GM21619 (cell line): ENCODE measurements at regions not wholly inside any gene's neighbourhood (a gene's known extent, or its start where the extent isn't known, plus 50 kb on each side); places are given as distances from the start of the nearest gene placed in this dataset.
"Not testable (repeated sequence)": the region's sequence is repeated elsewhere in the genome, so short reads cannot be mapped to it uniquely, and the experiment has no call there.

ENCODE experiments used
- ATAC-seq: cut with Tn5 transposase; IDR thresholded peaks from one replicate; pipeline ENCODE4 v1.9.1; 2021; ENCODE audit not compliant: unreplicated experiment

GRCh38 chr5:124871303-124871702 is 124.9 kb upstream of the ZNF608 start:
- no peak for ATAC-seq

GRCh38 chr5:124872086-124872485 is 125.6 kb upstream of the ZNF608 start:
- no peak for ATAC-seq

DNA sequence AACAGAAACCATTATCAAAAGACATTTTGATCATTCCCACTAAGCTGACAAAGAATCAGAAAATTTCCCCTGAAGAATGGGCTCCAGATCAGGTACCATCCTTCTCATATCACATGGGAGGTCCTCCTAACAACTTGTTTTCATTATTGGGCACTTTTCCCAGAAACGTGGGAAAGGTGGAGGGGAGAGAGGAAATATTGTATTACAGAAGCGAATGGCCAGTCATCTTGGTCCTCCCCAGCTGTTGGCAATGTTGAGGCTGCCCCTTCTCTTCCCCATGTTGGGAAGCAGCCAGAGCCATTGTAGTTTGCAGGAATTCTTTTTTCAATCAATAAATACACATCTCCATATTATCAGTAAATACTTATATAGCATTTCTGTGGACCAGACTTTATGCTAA is 126.2 kb upstream of the ZNF608 start:
- no peak for ATAC-seq

GRCh38 chr5:124873188-124873587 is 126.7 kb upstream of the ZNF608 start:
- no peak for ATAC-seq

- ATAC-seq, result no peak
Observed at GRCh38 chr5:124873713-124874112, 127.3 kb upstream of the ZNF608 start.

GRCh38 chr5:124876566-124876965 is 130.1 kb upstream of the ZNF608 start:
- no peak for ATAC-seq

GRCh38 chr5:124876983-124877382 is 130.5 kb upstream of the ZNF608 start:
- no peak for ATAC-seq

DNA sequence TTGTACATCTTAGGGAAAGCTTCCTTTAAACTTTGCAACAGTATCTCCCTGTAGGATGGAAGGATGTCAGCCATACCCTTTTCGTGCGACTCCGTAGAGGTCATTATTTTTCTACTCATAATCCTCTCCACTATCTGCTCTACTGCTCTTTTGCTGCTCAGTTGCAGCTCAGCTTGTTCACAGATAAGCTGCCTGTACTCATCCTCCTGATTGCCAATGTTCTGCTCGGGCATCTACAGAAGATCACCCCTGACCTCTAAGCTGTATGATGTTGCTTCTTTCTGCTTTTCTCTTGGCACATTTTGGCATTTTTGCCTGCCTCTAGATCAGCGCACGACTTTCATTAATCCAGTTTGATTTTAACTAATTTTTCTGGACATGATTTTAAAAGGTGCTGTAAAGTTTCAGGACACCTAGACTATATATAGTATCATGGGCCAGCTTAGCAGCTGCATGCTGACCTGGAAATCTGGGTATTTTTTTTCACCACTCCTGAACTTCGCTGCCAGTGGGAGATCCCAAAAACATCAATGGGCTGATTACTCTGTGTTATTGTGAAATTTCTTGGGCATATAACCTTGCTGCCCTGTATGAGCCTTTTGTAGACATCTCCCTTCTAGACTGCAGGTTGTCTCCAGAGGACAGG is 131.2 kb upstream of the ZNF608 start:
- no peak for ATAC-seq

DNA sequence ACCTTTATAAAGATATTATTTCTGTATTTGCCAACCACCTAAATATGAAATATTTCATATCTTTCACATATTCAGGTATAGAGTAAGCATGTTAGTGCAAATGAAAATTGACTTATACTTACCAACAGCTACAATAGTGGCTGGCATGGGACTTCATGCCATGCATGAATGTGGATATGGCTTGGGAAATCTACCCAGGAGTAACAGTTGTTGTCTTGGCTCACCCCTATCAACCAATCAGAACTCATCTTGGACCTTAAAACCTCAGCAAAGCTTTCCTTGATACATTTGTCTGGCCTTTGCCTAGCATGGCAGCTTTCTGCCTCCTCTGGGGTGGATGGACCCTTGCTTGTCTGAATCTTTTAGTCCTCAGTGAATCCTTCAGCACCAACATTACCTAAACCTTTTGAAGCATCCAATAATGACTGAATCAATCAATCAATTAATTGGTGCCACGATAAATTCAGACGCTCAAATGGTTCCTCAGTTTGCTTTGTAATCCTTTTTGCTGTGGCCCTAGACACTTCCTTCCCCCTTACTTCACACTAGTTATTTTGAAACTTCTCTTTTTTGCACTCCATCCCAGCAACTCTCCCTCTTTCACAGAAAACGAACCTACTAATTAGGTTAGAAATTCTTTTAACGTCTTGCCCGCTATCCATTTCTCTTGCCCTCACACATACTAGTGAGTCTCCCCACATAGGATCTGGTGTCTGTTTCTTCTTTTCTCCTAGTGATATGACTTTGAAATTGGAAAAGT is 132.3 kb upstream of the ZNF608 start:
- ATAC-seq, result no peak

DNA sequence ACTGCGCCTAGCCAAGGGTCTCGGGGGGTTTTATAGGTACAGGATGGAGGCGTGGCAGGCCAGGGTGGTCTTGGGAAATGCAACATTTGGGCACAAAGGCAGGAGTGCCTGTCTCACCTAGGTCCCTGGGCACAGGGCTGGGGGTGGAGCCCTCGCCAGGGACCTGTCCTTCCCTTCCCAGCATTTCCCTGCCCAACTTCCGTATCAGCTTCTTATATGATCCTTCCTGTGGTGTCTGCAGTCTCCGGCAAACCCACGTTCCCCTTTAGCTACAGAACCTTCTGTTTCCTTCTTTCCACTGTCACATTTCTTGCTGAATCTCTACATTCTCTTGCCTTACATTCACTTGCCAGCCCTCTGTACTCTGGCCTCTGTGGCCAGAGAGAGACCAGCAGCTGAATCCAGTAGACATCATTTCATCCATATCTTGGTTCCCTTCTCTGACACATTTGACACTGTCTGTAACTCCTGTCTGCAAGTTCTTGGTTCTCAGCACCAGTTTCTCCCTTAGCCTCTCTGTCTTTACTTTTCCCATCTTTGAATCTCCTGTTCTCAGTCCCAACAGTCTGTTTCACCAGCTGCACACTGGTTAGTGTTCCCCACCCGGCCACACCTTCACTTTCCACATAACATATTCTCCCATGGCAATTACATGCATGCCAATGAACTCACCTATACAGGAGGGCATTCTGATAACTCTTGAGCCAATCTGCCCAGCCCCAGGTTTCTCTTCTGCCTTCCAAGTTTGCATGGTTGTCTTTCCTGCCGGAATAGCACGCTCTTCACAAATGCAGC is 134.7 kb upstream of the ZNF608 start:
- ATAC-seq, result no peak

- no peak for ATAC-seq
Observed at GRCh38 chr5:124883681-124884080, 137.2 kb upstream of the ZNF608 start.

GRCh38 chr5:124884114-124884513 is 137.7 kb upstream of the ZNF608 start:
- no peak for ATAC-seq

- ATAC-seq, result no peak
Observed at GRCh38 chr5:124885490-124885889, 139.1 kb upstream of the ZNF608 start.

- ATAC-seq, result no peak
Observed at GRCh38 chr5:124887223-124887622, 140.8 kb upstream of the ZNF608 start.

GRCh38 chr5:124888050-124888506 is 141.6 kb upstream of the ZNF608 start:
- no peak for ATAC-seq

- no peak for ATAC-seq
Observed at GRCh38 chr5:124888622-124889485, 142.4 kb upstream of the ZNF608 start.

DNA sequence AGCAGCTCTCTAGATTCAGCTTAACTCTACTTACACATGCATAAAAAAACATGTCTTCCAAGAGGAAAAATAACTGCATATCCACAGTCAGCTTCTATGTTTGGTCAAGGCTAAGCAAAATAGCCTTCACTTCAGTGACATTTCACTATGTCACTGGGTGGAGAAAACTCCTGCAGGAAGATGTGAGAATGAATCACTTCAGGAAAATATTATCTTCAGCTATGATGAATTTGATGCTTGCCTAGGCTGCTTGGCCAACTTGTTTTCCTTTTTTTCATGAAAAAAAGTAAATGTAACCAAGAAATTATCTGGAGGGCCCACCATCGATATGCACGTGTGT is 143.0 kb upstream of the ZNF608 start:
- ATAC-seq, result no peak

DNA sequence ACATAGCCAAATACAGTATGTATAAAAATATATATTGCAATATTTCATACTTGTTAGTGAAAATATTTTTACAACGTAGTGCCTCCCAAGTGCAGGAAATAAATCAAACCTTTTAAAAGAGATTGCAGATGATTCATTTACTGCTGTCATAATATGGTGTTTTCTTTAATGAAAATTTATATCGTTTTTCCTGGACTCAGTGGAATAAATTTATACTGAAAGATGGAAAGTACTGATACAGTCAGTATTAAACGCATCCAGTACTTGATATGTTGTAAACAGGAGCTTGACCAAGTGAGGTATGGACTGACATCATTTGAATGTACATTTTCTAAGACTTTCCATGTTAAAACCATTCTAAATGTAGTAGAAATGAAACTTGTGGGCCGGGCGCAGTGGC is 143.4 kb upstream of the ZNF608 start:
- no peak for ATAC-seq

DNA sequence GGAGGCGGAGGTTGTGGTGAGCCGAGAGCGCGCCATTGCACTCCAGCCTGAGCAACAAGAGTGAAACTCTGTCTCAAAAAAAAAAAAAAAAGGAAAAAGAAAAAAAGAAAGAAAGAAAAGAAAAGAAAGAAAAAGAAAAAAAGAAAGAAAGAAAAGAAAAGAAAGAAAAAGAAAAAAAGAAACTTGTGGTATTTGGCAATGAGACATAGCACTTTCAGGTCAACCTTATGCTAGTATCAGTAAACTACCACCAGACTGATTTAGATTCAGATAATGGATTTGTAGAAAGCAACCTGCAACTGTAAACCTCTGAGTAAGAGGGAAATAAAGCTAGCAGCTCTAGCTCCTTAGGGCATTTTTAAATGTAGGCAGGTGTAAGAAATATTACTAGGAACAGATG is 144.0 kb upstream of the ZNF608 start:
- ATAC-seq, result not testable (repeated sequence)

DNA sequence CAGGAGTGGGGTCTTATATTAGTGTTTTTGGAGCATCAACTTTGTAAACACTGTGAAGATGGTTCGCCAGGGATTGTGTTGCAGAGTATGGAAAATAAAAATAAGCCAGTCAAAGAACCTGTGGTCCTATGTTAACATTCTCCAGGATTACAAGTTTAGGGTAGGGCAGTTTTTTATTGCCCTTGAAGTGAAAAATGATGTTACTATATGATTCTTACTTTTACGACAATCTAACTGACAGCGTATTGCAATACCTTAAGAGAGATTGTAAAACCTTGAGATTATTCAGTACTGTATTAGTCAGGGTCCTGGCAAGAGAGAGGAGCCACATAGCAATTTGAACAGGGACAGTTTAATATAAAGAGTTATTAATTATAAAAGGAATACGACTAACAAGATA is 144.7 kb upstream of the ZNF608 start:
- ATAC-seq, result no peak
